Stomach smooth muscle (tissue), 2 donors: ENCODE measurements at regions not wholly inside any gene's neighbourhood (a gene's known extent, or its start where the extent isn't known, plus 50 kb on each side); places are given as distances from the start of the nearest gene placed in this dataset.
"Not testable (repeated sequence)": the region's sequence is repeated elsewhere in the genome, so short reads cannot be mapped to it uniquely, and the experiment has no call there.

Source experiments
- H3K27ac ChIP-seq: one replicate; pipeline ENCODE4 v1.7.0; 2013; ENCODE audit warnings: mild to moderate bottlenecking, low read length, inconsistent platforms
- H3K27me3 ChIP-seq, 2 donors: one replicate each; pipeline ENCODE4 v1.7.0; 2013; ENCODE audit warnings: low read length in 2 of 2; ENCODE audit not compliant: insufficient read depth in 2 of 2, control insufficient read depth in 1 of 2
- H3K36me3 ChIP-seq, 2 donors: one replicate each; pipeline ENCODE4 v1.7.0; 2013; ENCODE audit warnings: low read length in 2 of 2; ENCODE audit not compliant: control insufficient read depth in 2 of 2, insufficient read depth in 2 of 2
- H3K4me1 ChIP-seq: one replicate; pipeline ENCODE4 v1.7.0; 2013; ENCODE audit warnings: low read length; ENCODE audit not compliant: control insufficient read depth, insufficient read depth
- H3K4me3 ChIP-seq, 2 donors: one replicate each; pipeline ENCODE4 v1.7.0; 2013; ENCODE audit warnings: low read length in 2 of 2
- H3K9ac ChIP-seq, 2 donors: one replicate each; pipeline ENCODE4 v1.7.0; 2013; ENCODE audit warnings: low read length in 2 of 2, mild to moderate bottlenecking in 1 of 2
- H3K9me3 ChIP-seq, 2 donors: one replicate each; pipeline ENCODE4 v1.7.0; 2013; ENCODE audit warnings: low read length in 2 of 2; ENCODE audit not compliant: control insufficient read depth in 2 of 2
- donor health status: healthy.
- donor health status: Pancreatic carcinoma.

DNA sequence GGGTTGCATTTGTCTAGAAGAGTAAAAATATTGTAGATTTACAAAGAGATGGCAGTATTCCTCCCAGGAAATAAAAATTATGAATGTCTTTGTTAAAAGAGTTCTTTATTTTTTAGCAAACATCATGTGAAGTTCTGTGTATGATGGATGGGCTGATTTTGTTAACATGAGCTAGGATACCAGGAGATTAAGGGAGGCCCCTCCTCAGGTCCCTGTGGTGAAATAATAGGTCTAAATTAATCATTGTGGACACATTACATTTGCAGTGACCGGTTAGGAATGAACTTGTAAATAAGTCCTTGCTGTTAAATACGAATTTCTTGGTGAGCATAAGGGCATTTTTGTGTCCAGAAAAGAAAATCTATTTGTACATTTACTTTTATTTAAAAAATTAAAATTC is 339.4 kb upstream of the PHF14 start:
- Histone ChIP-seq H3K9me3 (no peaks in the 10 kb centered on the region), H3K9ac (no peak overlapping the region), H3K36me3 (no peaks in the 10 kb centered on the region), H3K27ac (no peak overlapping the region), H3K27me3 (no peaks in the 10 kb centered on the region), H3K4me1 (no peaks in the 10 kb centered on the region), H3K4me3 (no peak overlapping the region)

DNA sequence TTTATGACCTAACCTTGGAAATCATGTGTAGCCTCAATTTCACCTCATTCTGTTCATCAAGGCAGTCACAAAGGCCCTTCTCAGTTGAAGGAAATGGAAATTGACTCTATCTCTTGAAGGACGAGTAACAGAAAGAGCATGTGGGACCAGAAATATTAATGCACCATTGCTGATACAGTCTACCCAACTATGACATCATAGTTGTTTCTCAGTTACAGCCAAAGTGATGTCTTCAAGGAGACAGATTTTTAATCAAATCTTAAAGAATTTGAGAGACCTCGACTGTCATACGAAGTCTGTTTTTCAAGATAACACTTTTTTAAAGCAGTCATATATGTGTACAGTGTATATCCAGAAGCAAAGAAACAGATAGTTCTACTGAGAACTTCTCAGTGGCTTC is 335.7 kb upstream of the PHF14 start:
- Histone ChIP-seq H3K27ac (no peak overlapping the region), H3K36me3 (no peaks in the 10 kb centered on the region), H3K9me3 (no peaks in the 10 kb centered on the region), H3K9ac (no peak overlapping the region), H3K27me3 (no peaks in the 10 kb centered on the region), H3K4me3 (no peak overlapping the region), H3K4me1 (no peaks in the 10 kb centered on the region)

DNA sequence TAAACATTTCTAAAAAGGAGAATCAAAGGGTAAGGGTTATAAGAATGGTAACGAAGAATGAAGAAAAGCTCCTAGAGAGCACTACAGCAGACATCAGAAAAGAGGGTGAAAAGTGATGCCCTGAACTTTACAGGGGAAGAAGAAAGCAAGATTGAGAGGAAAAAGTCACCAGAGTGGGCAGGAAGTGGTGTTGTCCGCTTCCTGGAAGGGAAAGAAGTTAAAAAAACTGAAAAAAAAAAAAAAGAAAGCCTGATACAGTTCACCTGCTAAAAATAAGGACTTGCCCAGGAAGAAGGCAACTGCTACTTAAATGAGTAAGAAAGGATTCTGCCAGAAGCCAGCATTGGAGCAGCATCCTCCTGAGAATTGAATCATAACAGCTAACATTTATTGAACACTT is 330.1 kb upstream of the PHF14 start:
- Histone ChIP-seq H3K27ac (no peak overlapping the region), H3K36me3 (no peaks in the 10 kb centered on the region), H3K9me3 (no peaks in the 10 kb centered on the region), H3K27me3 (no peaks in the 10 kb centered on the region), H3K9ac (no peak overlapping the region), H3K4me1 (no peaks in the 10 kb centered on the region), H3K4me3 (no peak overlapping the region)

DNA sequence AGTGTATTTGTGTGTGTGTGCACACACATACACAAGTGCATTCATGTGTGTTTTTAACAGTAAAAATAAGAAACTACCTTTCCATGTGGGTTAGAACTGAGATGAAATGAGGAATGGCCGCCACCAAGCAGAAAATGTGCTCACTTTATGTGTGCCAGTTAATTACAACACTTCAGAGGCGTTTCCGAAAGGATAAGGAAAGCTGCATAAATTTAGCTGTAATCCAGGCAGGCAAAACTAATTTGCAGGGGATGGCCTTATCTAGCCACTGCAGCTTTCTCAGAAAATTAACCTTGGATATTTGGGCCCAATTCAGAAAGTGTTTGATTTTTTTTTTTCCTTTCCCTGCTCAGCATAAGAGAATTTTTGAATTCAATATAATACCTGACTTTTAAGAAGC is 328.8 kb upstream of the PHF14 start:
- Histone ChIP-seq H3K9me3 (no peaks in the 10 kb centered on the region), H3K27me3 (no peaks in the 10 kb centered on the region), H3K36me3 (no peaks in the 10 kb centered on the region), H3K4me3 (no peak overlapping the region), H3K9ac (no peak overlapping the region), H3K4me1 (no peaks in the 10 kb centered on the region), H3K27ac (no peak overlapping the region)

DNA sequence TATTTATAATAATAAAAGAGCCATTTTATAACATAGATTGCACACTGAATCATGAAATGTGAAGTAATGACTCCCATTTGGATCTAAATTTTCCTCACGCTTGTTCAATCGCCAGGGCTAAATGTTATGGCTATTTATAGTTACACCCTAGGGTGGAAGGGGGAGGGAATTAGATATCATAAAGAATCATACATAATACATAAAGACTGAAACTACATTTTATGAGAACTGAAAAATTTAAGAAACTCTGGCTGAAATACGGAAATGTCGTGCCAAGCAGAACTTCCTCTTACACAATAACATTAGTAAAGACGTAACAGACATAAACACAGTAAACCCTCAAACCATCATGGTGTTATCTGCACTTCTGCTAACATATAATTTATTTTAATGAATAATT is 327.5 kb upstream of the PHF14 start:
- no peaks in the 10 kb centered on the region for H3K9me3 ChIP-seq
- no peaks in the 10 kb centered on the region for H3K4me1 ChIP-seq
- H3K36me3 ChIP-seq, result no peaks in the 10 kb centered on the region
- H3K9ac ChIP-seq, result no peak overlapping the region
- H3K27ac ChIP-seq, result no peak overlapping the region
- H3K4me3 ChIP-seq, result no peak overlapping the region
- H3K27me3 ChIP-seq, result no peaks in the 10 kb centered on the region

DNA sequence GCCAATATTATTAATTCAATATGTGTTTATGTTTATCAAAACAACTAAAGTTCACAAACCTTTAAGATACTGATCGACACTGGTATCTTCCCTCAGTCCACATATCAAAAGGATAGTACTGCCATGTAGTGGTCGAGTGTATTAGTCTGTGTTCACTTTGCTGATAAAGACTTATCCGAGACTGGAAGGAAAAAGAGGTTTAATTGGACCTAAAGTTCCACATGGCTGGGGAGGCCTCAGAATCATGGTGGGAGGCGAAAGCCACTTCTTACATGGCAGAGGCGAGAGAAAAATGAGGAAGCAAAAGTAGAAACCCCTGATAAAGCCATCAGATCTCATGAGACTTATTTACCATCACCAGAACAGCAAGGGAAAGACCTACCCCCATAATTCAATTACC is 325.4 kb upstream of the PHF14 start:
- no peak overlapping the region for H3K9ac ChIP-seq
- H3K4me1 ChIP-seq, result no peaks in the 10 kb centered on the region
- no peaks in the 10 kb centered on the region for H3K27me3 ChIP-seq
- no peaks in the 10 kb centered on the region for H3K9me3 ChIP-seq
- H3K4me3 ChIP-seq, result no peak overlapping the region
- no peak overlapping the region for H3K27ac ChIP-seq
- H3K36me3 ChIP-seq, result no peaks in the 10 kb centered on the region

DNA sequence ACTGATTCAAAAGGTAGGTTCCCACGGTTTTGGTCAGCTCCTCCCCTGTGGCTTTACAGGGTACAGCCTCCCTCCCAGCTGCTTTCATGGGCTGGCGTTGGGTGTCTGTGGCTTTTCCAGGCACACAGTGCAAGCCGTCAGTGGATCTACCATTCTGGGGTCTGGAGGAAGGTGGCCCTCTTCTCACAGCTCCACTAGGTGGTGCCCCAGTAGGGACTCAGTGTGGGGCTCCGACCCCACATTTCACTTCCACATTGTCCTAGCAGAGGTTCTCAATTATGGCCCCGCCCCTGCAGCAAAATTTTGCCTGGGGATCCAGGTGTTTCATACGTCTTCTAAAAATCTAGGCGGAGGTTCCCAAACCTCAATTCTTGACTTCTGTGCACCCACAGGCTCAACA is 324.6 kb upstream of the PHF14 start:
- H3K36me3 ChIP-seq, H3K4me1 ChIP-seq, H3K9me3 ChIP-seq, H3K27me3 ChIP-seq, H3K9ac ChIP-seq, H3K4me3 ChIP-seq, H3K27ac ChIP-seq: not testable (repeated sequence)

DNA sequence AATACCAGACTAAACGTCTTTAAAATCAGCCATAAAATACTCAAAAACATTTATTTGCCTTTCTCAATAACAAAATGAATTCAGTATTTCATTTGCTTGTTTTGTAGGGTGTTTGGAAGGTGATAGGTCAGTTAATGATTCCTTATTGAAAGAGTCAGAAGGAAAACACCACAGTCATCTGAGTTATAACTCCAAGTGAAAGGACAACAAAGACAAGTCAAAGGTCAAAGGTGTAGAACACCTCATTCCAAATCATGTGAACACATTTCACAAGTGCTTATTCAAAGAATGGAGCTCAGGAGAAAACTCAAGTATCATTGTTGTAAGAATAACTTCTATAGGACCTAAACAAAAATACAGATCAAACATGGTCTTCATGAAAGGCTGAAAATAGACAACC is 318.6 kb upstream of the PHF14 start:
- H3K9ac ChIP-seq, result no peak overlapping the region
- H3K9me3 ChIP-seq, result no peaks in the 10 kb centered on the region
- no peak overlapping the region for H3K4me3 ChIP-seq

DNA sequence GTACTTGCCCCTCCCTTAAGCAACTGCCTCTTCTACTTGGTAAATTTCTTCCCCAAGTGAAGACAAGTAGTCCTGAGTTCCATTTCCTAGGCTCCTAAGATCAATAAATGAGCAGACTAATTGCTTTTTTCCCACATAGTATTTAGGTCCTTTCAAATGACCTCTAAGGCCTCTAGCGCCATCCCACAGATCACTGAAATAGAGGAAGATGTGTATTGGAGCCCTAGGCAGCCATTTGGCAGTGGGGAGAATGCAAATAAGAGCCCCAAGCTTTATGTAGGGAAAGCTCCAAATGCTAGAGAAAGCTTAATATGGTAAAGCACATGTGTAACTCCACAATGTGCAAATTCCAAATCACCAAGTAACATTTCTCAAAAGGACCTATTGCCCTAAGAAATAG is 316.5 kb upstream of the PHF14 start:
- no peak overlapping the region for H3K9ac ChIP-seq
- H3K27ac ChIP-seq, result no peak overlapping the region
- no peak overlapping the region for H3K4me3 ChIP-seq
- no peaks in the 10 kb centered on the region for H3K27me3 ChIP-seq
- no peaks in the 10 kb centered on the region for H3K36me3 ChIP-seq
- H3K9me3 ChIP-seq, result no peaks in the 10 kb centered on the region
- H3K4me1 ChIP-seq, result no peaks in the 10 kb centered on the region

More for the DNA sequence above, 318.6 kb upstream of the PHF14 start:
- Histone ChIP-seq H3K36me3 (no peaks in the 10 kb centered on the region), H3K27me3 (no peaks in the 10 kb centered on the region), H3K27ac (no peak overlapping the region), H3K4me1 (no peaks in the 10 kb centered on the region)

DNA sequence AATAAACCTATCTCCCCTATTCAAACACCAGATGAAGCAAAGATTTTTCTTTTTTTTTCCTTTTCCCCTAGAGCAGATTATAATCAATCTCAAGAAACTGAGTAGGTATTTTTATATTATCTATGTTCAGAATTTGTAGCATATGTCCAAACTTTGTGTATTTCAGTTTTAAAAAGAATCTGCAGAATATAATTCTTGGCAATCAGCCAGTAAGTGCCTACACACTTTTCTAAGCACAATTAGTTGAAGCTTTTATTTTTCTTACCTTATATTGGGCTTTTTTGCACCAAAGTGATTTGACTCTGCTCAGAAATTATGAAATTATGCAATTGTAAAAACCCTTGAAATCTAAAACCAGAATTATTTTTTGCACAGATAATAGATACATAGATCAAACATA is 315.8 kb upstream of the PHF14 start:
- Histone ChIP-seq H3K4me3 (no peak overlapping the region), H3K27ac (no peak overlapping the region), H3K9me3 (no peaks in the 10 kb centered on the region), H3K9ac (no peak overlapping the region), H3K4me1 (no peaks in the 10 kb centered on the region), H3K36me3 (no peaks in the 10 kb centered on the region), H3K27me3 (no peaks in the 10 kb centered on the region)

DNA sequence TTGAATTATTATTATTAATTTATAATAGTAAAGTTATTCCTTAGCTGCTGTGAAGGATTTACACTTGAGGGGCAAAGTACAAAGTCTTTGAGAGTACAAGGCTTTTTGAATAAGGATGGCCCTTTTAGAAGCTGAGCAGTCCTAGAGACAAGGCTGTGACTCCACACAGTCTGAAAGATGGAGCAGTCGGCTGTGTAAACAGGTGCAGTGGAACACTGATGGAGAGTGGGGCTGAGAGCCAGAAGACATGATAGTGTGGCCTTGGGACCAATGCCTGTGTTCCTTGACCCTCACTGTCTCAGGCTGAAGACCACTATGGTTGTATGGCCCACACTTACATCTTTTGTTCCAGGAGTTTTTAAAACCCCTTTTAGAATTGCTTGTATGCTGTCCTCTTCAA is 311.2 kb upstream of the PHF14 start:
- H3K4me3 ChIP-seq, result no peak overlapping the region
- H3K9ac ChIP-seq, result no peak overlapping the region
- H3K4me1 ChIP-seq, result no peaks in the 10 kb centered on the region
- no peaks in the 10 kb centered on the region for H3K27me3 ChIP-seq
- no peaks in the 10 kb centered on the region for H3K9me3 ChIP-seq
- H3K27ac ChIP-seq, result no peak overlapping the region
- H3K36me3 ChIP-seq, result no peaks in the 10 kb centered on the region
